ENCODE measurements at regions not wholly inside any gene's neighbourhood (a gene's known extent, or its start where the extent isn't known, plus 50 kb on each side); places are given as distances from the start of the nearest gene placed in this dataset.

GRCh38 chr3:173342679-173343078, 54.9 kb upstream of the NLGN1 start:
- ChIA-PET SMC1A (ENCODE audit: uncharacterized antibody, unreplicated experiment) (no interaction called here), RAD21 (ENCODE audit: unreplicated experiment) (no interaction called here), CTCF (interaction anchor here (1.0 kb wide), 1 partner anchor 18 kb away, joined by 3 read pairs; no protein-coding TSS in a partner anchor), POLR2A (no interaction called here)
- no peaks in the 10 kb centered on the region for H3K79me2 ChIP-seq (ENCODE audit: control insufficient read depth, insufficient read depth, low read length)
- no peak overlapping the region for H2AFZ ChIP-seq (ENCODE audit: control insufficient read depth, low read depth, low read length)
- H3K9me3 ChIP-seq (replicated peaks; ENCODE audit: control insufficient read depth, insufficient read depth, low read length): no peaks in the 10 kb centered on the region
- WGBS (ENCODE audit: insufficient coverage, insufficient replicate concordance, low lambda C conversion rate, missing lambda C conversion rate): 0% methylated on average over 1 of the region's 1 CpG
- H3K4me2 ChIP-seq (ENCODE audit: control insufficient read depth, insufficient read depth): no peak overlapping the region
- no peak overlapping the region for H3K27ac ChIP-seq (ENCODE audit: control insufficient read depth, insufficient read depth)
- BruUV-seq (replicated peaks): no TSS peak
- H4K20me1 ChIP-seq (ENCODE audit: control insufficient read depth, insufficient read depth): no peaks in the 10 kb centered on the region
- H3K9ac ChIP-seq (ENCODE audit: control insufficient read depth, insufficient read depth, low read length): no peak overlapping the region
- ATAC-seq (no peak), FAIRE-seq (no peak), DNase-seq (ENCODE audit: low read depth, low spot score) (no peak)
- H3K4me3 ChIP-seq: no peak overlapping the region
- intact Hi-C loops (cut with micrococcal nuclease; ENCODE audit: unreplicated experiment): no loop called here
- in situ Hi-C loops (cut with MboI): no loop called here
- TF ChIP-seq PAX5 (IDR thresholded peaks at IDR 0.05; ENCODE audit: borderline replicate concordance, low read depth, low read length) (no peak), IKZF2 (IDR thresholded peaks at IDR 0.05) (no peak), KAT2A (conservative IDR thresholded peaks at IDR 0.05; ENCODE audit: control insufficient read depth, low read depth, low read length) (no peak), NFXL1 (IDR thresholded peaks at IDR 0.05; ENCODE audit: borderline replicate concordance) (no peak), SMC3 (IDR thresholded peaks at IDR 0.05; ENCODE audit: borderline replicate concordance, low read length) (no peak), IKZF1 (conservative IDR thresholded peaks at IDR 0.05) (no peak), HCFC1 (IDR thresholded peaks at IDR 0.05; ENCODE audit: low read length) (no peak), STAT3 (IDR thresholded peaks at IDR 0.05; ENCODE audit: low read depth, low read length) (no peak), JUND (IDR thresholded peaks at IDR 0.05; ENCODE audit: low read depth, low read length) (no peak), CBX5 (IDR thresholded peaks at IDR 0.05; ENCODE audit: low read depth) (no peak), CEBPB (IDR thresholded peaks at IDR 0.05; ENCODE audit: borderline replicate concordance in 1 of 2, low read depth in 2 of 2, low read length in 2 of 2) (no peak), NBN (IDR thresholded peaks at IDR 0.05) (no peak), SUPT20H (IDR thresholded peaks at IDR 0.05; ENCODE audit: borderline replicate concordance, control insufficient read depth, low read depth, low read length) (no peak), ETV6 (conservative IDR thresholded peaks at IDR 0.05 in 1 of 2, IDR thresholded peaks at IDR 0.05 in 1 of 2; ENCODE audit: borderline replicate concordance in 1 of 2, low read depth in 1 of 2) (no peak)
- H3K4me1 ChIP-seq (ENCODE audit: control insufficient read depth, insufficient read depth, low read length): no peaks in the 10 kb centered on the region
- H3K36me3 ChIP-seq (ENCODE audit: control insufficient read depth in 2 of 2, insufficient read depth in 2 of 2, low read length in 1 of 2): no peaks in the 10 kb centered on the region
- H3K27me3 ChIP-seq (replicated peaks in 1 of 2; ENCODE audit: control insufficient read depth in 2 of 2, insufficient read depth in 2 of 2, low read length in 1 of 2): no peaks in the 10 kb centered on the region
